ENCODE measurements at regions not wholly inside any gene's neighbourhood (a gene's known extent, or its start where the extent isn't known, plus 50 kb on each side); places are given as distances from the start of the nearest gene placed in this dataset.

DNA sequence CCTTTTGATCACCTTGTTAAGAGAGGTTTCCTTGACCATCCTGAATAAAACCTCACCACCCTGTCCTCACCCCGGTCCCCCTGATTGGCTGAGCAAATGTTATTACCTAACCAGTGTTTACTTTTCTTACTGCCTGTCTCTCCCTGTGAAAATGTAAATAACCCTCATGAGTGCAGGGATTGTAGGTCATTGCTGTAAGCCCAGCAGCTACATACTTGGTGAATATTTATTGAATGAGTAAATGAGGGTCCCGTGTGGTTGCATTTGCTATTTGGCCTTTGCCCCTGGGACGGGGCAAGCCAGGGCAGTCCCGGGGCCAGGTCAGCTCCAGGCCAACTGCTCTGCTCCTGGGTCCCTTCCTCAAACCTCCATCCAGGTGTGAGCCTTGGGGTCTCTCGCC, 55.5 kb upstream of the CLCN4 start (continued):
- TF ChIP-seq, protein P1, sequence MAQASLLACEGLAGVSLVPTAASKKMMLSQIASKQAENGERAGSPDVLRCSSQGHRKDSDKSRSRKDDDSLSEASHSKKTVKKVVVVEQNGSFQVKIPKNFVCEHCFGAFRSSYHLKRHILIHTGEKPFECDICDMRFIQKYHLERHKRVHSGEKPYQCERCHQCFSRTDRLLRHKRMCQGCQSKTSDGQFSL (CRISPR knock-in tag; IDR thresholded peaks at IDR 0.05), result no peak
- TF ChIP-seq, protein P2, sequence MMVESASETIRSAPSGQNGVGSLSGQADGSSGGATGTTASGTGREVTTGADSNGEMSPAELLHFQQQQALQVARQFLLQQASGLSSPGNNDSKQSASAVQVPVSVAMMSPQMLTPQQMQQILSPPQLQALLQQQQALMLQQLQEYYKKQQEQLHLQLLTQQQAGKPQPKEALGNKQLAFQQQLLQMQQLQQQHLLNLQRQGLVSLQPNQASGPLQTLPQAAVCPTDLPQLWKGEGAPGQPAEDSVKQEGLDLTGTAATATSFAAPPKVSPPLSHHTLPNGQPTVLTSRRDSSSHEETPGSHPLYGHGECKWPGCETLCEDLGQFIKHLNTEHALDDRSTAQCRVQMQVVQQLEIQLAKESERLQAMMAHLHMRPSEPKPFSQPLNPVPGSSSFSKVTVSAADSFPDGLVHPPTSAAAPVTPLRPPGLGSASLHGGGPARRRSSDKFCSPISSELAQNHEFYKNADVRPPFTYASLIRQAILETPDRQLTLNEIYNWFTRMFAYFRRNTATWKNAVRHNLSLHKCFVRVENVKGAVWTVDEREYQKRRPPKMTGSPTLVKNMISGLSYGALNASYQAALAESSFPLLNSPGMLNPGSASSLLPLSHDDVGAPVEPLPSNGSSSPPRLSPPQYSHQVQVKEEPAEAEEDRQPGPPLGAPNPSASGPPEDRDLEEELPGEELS (CRISPR knock-in tag; IDR thresholded peaks at IDR 0.05), result peak; percentile 78
- no peak for TF ChIP-seq ZZZ3 (CRISPR knock-in tag; IDR thresholded peaks at IDR 0.05; ENCODE audit: borderline replicate concordance)
- no peak for TF ChIP-seq ZBTB7A (CRISPR knock-in tag; IDR thresholded peaks at IDR 0.05)
- TF ChIP-seq, protein P3, sequence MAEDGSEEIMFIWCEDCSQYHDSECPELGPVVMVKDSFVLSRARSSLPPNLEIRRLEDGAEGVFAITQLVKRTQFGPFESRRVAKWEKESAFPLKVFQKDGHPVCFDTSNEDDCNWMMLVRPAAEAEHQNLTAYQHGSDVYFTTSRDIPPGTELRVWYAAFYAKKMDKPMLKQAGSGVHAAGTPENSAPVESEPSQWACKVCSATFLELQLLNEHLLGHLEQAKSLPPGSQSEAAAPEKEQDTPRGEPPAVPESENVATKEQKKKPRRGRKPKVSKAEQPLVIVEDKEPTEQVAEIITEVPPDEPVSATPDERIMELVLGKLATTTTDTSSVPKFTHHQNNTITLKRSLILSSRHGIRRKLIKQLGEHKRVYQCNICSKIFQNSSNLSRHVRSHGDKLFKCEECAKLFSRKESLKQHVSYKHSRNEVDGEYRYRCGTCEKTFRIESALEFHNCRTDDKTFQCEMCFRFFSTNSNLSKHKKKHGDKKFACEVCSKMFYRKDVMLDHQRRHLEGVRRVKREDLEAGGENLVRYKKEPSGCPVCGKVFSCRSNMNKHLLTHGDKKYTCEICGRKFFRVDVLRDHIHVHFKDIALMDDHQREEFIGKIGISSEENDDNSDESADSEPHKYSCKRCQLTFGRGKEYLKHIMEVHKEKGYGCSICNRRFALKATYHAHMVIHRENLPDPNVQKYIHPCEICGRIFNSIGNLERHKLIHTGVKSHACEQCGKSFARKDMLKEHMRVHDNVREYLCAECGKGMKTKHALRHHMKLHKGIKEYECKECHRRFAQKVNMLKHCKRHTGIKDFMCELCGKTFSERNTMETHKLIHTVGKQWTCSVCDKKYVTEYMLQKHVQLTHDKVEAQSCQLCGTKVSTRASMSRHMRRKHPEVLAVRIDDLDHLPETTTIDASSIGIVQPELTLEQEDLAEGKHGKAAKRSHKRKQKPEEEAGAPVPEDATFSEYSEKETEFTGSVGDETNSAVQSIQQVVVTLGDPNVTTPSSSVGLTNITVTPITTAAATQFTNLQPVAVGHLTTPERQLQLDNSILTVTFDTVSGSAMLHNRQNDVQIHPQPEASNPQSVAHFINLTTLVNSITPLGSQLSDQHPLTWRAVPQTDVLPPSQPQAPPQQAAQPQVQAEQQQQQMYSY (CRISPR knock-in tag; IDR thresholded peaks at IDR 0.05), result no peak
- TF ChIP-seq, protein P4, sequence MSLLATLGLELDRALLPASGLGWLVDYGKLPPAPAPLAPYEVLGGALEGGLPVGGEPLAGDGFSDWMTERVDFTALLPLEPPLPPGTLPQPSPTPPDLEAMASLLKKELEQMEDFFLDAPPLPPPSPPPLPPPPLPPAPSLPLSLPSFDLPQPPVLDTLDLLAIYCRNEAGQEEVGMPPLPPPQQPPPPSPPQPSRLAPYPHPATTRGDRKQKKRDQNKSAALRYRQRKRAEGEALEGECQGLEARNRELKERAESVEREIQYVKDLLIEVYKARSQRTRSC (CRISPR knock-in tag; IDR thresholded peaks at IDR 0.05; ENCODE audit: low read depth), result no peak
- TF ChIP-seq ZNF496 (CRISPR knock-in tag; IDR thresholded peaks at IDR 0.05; ENCODE audit: insufficient replicate concordance), result no peak
- TF ChIP-seq SOX13 (IDR thresholded peaks at IDR 0.05), result no peak
- peak in 1 of 2 experiments; percentile 72; a peak in 2 of 4 replicates for TF ChIP-seq SOX13 (CRISPR knock-in tag; conservative IDR thresholded peaks at IDR 0.05 in 1 of 2, IDR thresholded peaks at IDR 0.05 in 1 of 2)
- TF ChIP-seq, protein P5, sequence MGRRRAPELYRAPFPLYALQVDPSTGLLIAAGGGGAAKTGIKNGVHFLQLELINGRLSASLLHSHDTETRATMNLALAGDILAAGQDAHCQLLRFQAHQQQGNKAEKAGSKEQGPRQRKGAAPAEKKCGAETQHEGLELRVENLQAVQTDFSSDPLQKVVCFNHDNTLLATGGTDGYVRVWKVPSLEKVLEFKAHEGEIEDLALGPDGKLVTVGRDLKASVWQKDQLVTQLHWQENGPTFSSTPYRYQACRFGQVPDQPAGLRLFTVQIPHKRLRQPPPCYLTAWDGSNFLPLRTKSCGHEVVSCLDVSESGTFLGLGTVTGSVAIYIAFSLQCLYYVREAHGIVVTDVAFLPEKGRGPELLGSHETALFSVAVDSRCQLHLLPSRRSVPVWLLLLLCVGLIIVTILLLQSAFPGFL (CRISPR knock-in tag; IDR thresholded peaks at IDR 0.05), result no peak
- TF ChIP-seq ZFP1 (CRISPR knock-in tag; IDR thresholded peaks at IDR 0.05), result no peak
- no peak for TF ChIP-seq DR1 (CRISPR knock-in tag; IDR thresholded peaks at IDR 0.05)
- TF ChIP-seq NBN (conservative IDR thresholded peaks at IDR 0.05), result no peak
- peak; percentile 83 for TF ChIP-seq TBL1XR1 (IDR thresholded peaks at IDR 0.05; ENCODE audit: borderline replicate concordance, low read length, partially characterized antibody)
- TF ChIP-seq, protein P6, sequence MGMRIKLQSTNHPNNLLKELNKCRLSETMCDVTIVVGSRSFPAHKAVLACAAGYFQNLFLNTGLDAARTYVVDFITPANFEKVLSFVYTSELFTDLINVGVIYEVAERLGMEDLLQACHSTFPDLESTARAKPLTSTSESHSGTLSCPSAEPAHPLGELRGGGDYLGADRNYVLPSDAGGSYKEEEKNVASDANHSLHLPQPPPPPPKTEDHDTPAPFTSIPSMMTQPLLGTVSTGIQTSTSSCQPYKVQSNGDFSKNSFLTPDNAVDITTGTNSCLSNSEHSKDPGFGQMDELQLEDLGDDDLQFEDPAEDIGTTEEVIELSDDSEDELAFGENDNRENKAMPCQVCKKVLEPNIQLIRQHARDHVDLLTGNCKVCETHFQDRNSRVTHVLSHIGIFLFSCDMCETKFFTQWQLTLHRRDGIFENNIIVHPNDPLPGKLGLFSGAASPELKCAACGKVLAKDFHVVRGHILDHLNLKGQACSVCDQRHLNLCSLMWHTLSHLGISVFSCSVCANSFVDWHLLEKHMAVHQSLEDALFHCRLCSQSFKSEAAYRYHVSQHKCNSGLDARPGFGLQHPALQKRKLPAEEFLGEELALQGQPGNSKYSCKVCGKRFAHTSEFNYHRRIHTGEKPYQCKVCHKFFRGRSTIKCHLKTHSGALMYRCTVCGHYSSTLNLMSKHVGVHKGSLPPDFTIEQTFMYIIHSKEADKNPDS (CRISPR knock-in tag; IDR thresholded peaks at IDR 0.05), result no peak
- TF ChIP-seq, protein P7, sequence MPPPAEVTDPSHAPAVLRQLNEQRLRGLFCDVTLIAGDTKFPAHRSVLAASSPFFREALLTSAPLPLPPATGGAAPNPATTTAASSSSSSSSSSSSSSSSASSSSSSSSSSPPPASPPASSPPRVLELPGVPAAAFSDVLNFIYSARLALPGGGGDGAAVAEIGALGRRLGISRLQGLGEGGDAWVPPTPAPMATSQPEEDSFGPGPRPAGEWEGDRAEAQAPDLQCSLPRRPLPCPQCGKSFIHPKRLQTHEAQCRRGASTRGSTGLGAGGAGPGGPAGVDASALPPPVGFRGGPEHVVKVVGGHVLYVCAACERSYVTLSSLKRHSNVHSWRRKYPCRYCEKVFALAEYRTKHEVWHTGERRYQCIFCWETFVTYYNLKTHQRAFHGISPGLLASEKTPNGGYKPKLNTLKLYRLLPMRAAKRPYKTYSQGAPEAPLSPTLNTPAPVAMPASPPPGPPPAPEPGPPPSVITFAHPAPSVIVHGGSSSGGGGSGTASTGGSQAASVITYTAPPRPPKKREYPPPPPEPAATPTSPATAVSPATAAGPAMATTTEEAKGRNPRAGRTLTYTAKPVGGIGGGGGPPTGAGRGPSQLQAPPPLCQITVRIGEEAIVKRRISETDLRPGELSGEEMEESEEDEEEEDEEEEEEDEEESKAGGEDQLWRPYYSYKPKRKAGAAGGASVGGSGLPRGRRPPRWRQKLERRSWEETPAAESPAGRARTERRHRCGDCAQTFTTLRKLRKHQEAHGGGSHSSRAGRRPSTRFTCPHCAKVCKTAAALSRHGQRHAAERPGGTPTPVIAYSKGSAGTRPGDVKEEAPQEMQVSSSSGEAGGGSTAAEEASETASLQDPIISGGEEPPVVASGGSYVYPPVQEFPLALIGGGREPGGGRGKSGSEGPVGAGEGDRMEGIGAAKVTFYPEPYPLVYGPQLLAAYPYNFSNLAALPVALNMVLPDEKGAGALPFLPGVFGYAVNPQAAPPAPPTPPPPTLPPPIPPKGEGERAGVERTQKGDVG (CRISPR knock-in tag; IDR thresholded peaks at IDR 0.05; ENCODE audit: borderline replicate concordance), result no peak
- TF ChIP-seq ZNF124 (CRISPR knock-in tag; IDR thresholded peaks at IDR 0.05), result no peak
